Endothelial cell of umbilical vein (primary cell): ENCODE measurements at regions not wholly inside any gene's neighbourhood (a gene's known extent, or its start where the extent isn't known, plus 50 kb on each side); places are given as distances from the start of the nearest gene placed in this dataset.

Experiments
- POLR2A ChIP-seq: IDR thresholded peaks from 2 replicates; pipeline ENCODE4 v1.6.1; 2012; ENCODE audit warnings: low read depth, mild to moderate bottlenecking, control low read depth, low read length
- TF ChIP-seq, protein P1 (sequence below), 2 donors: IDR thresholded peaks; 1 replicate in 1 of 2; 2 replicates in 1 of 2; pipeline ENCODE4 v1.5.1; 2011; ENCODE audit warnings: low read length in 2 of 2, mild to moderate bottlenecking in 2 of 2, moderate library complexity in 2 of 2, control low read depth in 1 of 2, inconsistent platforms in 1 of 2, low read depth in 1 of 2; ENCODE audit not compliant: insufficient read depth in 1 of 2; ENCODE audit errors: extremely low read depth in 1 of 2

DNA sequence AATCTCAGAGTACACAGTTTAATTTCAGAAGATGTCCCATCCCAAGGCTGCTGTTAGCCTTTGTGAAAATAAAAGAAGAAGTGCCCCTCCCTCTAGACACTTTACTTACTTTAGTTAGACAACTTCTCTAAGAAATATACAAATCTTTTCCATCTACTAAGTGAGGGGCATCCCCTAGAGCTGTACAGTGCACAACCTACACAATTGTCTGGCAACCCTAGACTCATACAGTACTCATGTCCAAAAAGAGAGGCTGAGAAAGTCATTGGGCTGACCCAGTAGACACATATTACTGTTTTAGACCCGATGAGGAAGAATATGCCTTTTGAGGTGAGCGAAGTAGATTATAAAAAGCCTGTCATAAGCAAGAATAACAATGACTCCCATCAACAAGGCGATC, 297.6 kb downstream of the IDS start:
- TF ChIP-seq, protein P1, sequence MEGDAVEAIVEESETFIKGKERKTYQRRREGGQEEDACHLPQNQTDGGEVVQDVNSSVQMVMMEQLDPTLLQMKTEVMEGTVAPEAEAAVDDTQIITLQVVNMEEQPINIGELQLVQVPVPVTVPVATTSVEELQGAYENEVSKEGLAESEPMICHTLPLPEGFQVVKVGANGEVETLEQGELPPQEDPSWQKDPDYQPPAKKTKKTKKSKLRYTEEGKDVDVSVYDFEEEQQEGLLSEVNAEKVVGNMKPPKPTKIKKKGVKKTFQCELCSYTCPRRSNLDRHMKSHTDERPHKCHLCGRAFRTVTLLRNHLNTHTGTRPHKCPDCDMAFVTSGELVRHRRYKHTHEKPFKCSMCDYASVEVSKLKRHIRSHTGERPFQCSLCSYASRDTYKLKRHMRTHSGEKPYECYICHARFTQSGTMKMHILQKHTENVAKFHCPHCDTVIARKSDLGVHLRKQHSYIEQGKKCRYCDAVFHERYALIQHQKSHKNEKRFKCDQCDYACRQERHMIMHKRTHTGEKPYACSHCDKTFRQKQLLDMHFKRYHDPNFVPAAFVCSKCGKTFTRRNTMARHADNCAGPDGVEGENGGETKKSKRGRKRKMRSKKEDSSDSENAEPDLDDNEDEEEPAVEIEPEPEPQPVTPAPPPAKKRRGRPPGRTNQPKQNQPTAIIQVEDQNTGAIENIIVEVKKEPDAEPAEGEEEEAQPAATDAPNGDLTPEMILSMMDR (IDR thresholded peaks at IDR 0.05; ENCODE audit: extremely low read depth in 1 of 2, insufficient read depth in 1 of 2, low read depth in 1 of 2, low read length in 2 of 2), result no peak
- no peak for TF ChIP-seq POLR2A
